Choroid plexus epithelial cell (primary cell): ENCODE measurements at regions not wholly inside any gene's neighbourhood (a gene's known extent, or its start where the extent isn't known, plus 50 kb on each side); places are given as distances from the start of the nearest gene placed in this dataset.

Experiments
- DNase-seq: peaks from one replicate; pipeline ENCODE4 v3.0.0-alpha.2; 2010; ENCODE audit warnings: low read depth
- H3K4me3 ChIP-seq: 2 replicates; pipeline ENCODE4 v1.5.1; 2011; ENCODE audit warnings: low read depth, mild to moderate bottlenecking, control low read depth, low read length, moderate library complexity
- TF ChIP-seq, protein P1 (sequence below): conservative IDR thresholded peaks from 2 replicates; pipeline ENCODE4 v1.5.1; 2011; ENCODE audit warnings: low read depth, mild to moderate bottlenecking, control low read depth, inconsistent platforms, low read length, moderate library complexity

DNA sequence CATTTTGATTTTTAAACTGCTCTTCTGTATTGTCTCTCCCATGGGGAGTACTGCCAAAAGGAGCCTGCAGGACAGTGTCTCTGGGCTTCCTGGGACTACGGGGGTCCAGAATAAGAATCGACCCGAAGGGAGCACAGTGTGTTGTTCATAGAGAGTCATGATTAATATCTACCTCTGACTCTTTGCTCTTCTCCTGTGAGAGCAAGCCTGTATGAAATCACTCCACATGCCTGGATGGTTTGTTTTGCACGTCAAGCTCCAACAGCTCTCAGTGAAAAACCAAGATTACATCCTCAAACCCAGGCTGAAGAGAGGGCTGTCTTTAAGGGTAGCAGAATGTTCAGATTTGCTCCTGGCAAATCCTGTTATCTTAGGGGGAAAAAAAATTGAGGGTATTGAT is 1860.0 kb upstream of the WWC1 start:
- no peak for DNase-seq
- TF ChIP-seq, protein P1, sequence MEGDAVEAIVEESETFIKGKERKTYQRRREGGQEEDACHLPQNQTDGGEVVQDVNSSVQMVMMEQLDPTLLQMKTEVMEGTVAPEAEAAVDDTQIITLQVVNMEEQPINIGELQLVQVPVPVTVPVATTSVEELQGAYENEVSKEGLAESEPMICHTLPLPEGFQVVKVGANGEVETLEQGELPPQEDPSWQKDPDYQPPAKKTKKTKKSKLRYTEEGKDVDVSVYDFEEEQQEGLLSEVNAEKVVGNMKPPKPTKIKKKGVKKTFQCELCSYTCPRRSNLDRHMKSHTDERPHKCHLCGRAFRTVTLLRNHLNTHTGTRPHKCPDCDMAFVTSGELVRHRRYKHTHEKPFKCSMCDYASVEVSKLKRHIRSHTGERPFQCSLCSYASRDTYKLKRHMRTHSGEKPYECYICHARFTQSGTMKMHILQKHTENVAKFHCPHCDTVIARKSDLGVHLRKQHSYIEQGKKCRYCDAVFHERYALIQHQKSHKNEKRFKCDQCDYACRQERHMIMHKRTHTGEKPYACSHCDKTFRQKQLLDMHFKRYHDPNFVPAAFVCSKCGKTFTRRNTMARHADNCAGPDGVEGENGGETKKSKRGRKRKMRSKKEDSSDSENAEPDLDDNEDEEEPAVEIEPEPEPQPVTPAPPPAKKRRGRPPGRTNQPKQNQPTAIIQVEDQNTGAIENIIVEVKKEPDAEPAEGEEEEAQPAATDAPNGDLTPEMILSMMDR = no peak
- no peak overlapping the region for H3K4me3 ChIP-seq

GRCh38 chr5:166433679-166434078 is 1857.8 kb upstream of the WWC1 start:
- TF ChIP-seq, protein P1 = no peak
- no peak for DNase-seq
- no peak overlapping the region for H3K4me3 ChIP-seq

DNA sequence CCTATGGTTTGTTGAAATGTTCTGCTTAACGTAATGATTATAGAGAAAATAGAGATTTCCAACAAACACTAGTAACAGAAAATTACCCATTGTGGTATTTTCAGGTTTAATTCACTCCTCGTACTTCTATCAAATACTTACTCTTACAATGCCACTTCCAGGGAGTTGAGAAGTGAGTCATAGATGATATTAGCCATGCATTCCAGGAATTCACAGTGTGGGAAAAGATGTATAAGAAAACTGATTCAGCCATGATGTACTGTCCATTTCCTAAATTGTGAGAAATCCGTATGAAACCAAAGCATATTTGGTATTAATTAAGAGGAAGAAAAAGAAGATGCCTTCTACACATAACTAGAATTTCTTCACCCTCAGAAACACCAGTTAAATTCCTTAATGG is 1854.6 kb upstream of the WWC1 start:
- DNase-seq = peak; percentile 3
- TF ChIP-seq, protein P1 = no peak
- no peak overlapping the region for H3K4me3 ChIP-seq

GRCh38 chr5:166486348-166486747 is 1805.1 kb upstream of the WWC1 start:
- DNase-seq = no peak
- TF ChIP-seq, protein P1 = no peak
- H3K4me3 ChIP-seq = no peak overlapping the region

DNA sequence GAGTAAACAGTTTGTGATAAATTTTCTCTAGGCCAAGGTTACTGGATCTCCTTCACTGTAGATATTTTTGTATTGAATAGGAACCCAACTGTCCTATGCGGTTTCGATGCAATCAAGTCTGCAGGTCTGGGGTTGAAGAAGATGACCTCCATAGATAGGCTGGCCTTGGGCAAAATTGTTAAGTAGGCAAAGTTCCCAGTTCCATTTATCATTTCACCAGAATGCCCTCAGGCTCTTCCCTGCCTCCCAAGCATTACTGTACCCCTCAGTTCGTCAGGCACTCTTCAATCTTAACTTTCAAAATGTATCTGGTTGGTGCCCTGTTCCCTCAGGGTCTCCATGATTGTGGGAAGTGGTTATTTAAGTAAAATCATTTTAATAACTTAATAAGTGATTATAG is 1802.9 kb upstream of the WWC1 start:
- H3K4me3 ChIP-seq = no peak overlapping the region
- TF ChIP-seq, protein P1 = no peak
- DNase-seq = no peak

DNA sequence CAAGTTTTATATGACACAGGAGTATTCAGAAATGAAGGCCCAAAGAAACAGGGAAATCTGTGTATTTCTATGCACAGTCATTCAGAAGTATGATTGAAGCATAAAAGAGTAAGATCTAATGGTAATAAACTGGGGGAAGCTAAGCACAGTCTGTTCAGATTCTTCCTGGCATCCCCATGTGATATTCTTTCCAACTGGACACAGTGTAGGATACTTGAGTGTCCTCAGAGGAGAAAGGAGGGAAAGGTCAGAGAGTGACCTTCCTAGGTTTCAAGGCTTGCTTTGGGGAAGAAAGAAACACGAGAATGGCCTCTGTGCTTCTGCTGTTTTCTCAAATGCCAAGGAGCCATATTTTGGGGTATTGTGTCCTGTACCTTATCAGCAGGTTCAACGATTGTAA is 1798.4 kb upstream of the WWC1 start:
- TF ChIP-seq, protein P1 = no peak
- DNase-seq = no peak
- H3K4me3 ChIP-seq = no peak overlapping the region

GRCh38 chr5:166493612-166494011 is 1797.8 kb upstream of the WWC1 start:
- no peak for DNase-seq
- H3K4me3 ChIP-seq = no peak overlapping the region
- TF ChIP-seq, protein P1 = no peak
